Smooth muscle cell (in vitro differentiated cells): ENCODE measurements at regions not wholly inside any gene's neighbourhood (a gene's known extent, or its start where the extent isn't known, plus 50 kb on each side); places are given as distances from the start of the nearest gene placed in this dataset.

Experiments
- DNase-seq: peaks from one replicate; lab custom pipeline; 2025; ENCODE audit not compliant: unreplicated experiment; lab: John Stamatoyannopoulos, UW
- H2AFZ ChIP-seq: fragments of 200-600 bp; sonication (generic); 2 replicates; pipeline ENCODE4 v1.6.0; 2016; ENCODE audit warnings: antibody characterized with exemption, low read depth, mild to moderate bottlenecking
- H3F3A ChIP-seq: fragments of 200-600 bp; sonication (generic); 2 replicates; pipeline ENCODE4 v1.6.0; 2017; ENCODE audit warnings: antibody characterized with exemption, low read depth
- H3K27ac ChIP-seq: fragments of 200-600 bp; sonication (generic); 2 replicates; pipeline ENCODE4 v1.5.1; 2016; ENCODE audit warnings: low read depth, mild to moderate bottlenecking
- H3K27me3 ChIP-seq: fragments of 200-600 bp; sonication (generic); 2 replicates; pipeline ENCODE4 v1.6.1; 2016; ENCODE audit warnings: low read depth, mild to moderate bottlenecking
- H3K36me3 ChIP-seq: fragments of 200-600 bp; sonication (generic); 2 replicates; pipeline ENCODE4 v1.5.1; 2016; ENCODE audit warnings: low read depth
- H3K4me1 ChIP-seq: fragments of 200-600 bp; sonication (generic); 2 replicates; pipeline ENCODE4 v1.5.1; 2016; ENCODE audit warnings: low read depth
- H3K4me2 ChIP-seq: fragments of 200-600 bp; sonication (generic); 2 replicates; pipeline ENCODE4 v1.6.0; 2016; ENCODE audit warnings: mild to moderate bottlenecking
- H3K4me3 ChIP-seq: fragments of 200-600 bp; sonication (generic); 2 replicates; pipeline ENCODE4 v1.5.1; 2016; ENCODE audit warnings: mild to moderate bottlenecking
- H3K79me2 ChIP-seq: fragments of 200-600 bp; sonication (generic); 2 replicates; pipeline ENCODE4 v1.6.0; 2016; ENCODE audit warnings: low read depth, mild to moderate bottlenecking
- H3K9ac ChIP-seq: fragments of 200-600 bp; sonication (generic); 2 replicates; pipeline ENCODE4 v1.6.0; 2016; ENCODE audit warnings: low read depth
- H3K9me3 ChIP-seq: fragments of 200-600 bp; sonication (generic); replicated peaks from 2 replicates; pipeline ENCODE4 v1.5.1; 2016; ENCODE audit warnings: low read depth
- H4K20me1 ChIP-seq: fragments of 200-600 bp; sonication (generic); 2 replicates; pipeline ENCODE4 v1.6.0; 2016; ENCODE audit warnings: low read depth
- CTCF ChIP-seq: fragments of 200-600 bp; sonication (generic); IDR thresholded peaks from 2 replicates; pipeline ENCODE4 v1.5.1; 2017; ENCODE audit warnings: borderline replicate concordance, mild to moderate bottlenecking, antibody characterized with exemption; ENCODE audit not compliant: insufficient read depth, poor library complexity, severe bottlenecking
- WGBS: methylation state at CpG from one replicate; pipeline ENCODE4 v1.1.7; 2016; ENCODE audit warnings: low lambda C conversion rate; 5-methylcytosine and 5-hydroxymethylcytosine counted together

GRCh38 chr1:238558156-238558555, 667.4 kb upstream of the ZP4 start:
- H3F3A ChIP-seq, result no peaks in the 10 kb centered on the region
- no peak overlapping the region for H3K4me2 ChIP-seq
- no peaks in the 10 kb centered on the region for H3K79me2 ChIP-seq
- no peak overlapping the region for H2AFZ ChIP-seq
- TF ChIP-seq CTCF, result no peak
- 61% methylated on average over 4 of the region's 4 CpGs for WGBS
- H3K4me1 ChIP-seq, result no peaks in the 10 kb centered on the region
- H3K27ac ChIP-seq, result no peak overlapping the region
- no peaks in the 10 kb centered on the region for H3K36me3 ChIP-seq
- no peak for DNase-seq
- no peak overlapping the region for H3K4me3 ChIP-seq
- no peaks in the 10 kb centered on the region for H3K27me3 ChIP-seq
- H3K9ac ChIP-seq, result no peak overlapping the region
- H3K9me3 ChIP-seq, result no peaks in the 10 kb centered on the region
- H4K20me1 ChIP-seq, result no peaks in the 10 kb centered on the region

- Histone ChIP-seq H3K27me3 (no peaks in the 10 kb centered on the region), H3K9ac (no peak overlapping the region), H3K4me2 (no peak overlapping the region), H3K79me2 (no peaks in the 10 kb centered on the region), H2AFZ (peak overlapping the region; percentile 69), H3K4me3 (no peak overlapping the region), H3K27ac (no peak overlapping the region), H3F3A (no peaks in the 10 kb centered on the region), H3K9me3 (no peaks in the 10 kb centered on the region), H3K4me1 (no peaks in the 10 kb centered on the region), H4K20me1 (no peaks in the 10 kb centered on the region), H3K36me3 (no peaks in the 10 kb centered on the region)
- DNase-seq, result no peak
- 52% methylated on average over 8 of the region's 8 CpGs for WGBS
- no peak for TF ChIP-seq CTCF
Measured at GRCh38 chr1:238552271-238552670, 661.5 kb upstream of the ZP4 start.

GRCh38 chr1:238549137-238549536, 658.4 kb upstream of the ZP4 start:
- no peak overlapping the region for H2AFZ ChIP-seq
- DNase-seq, result no peak

More at GRCh38 chr1:238549137-238549536, 658.4 kb upstream of the ZP4 start:
- Histone ChIP-seq H3K27ac (no peak overlapping the region), H4K20me1 (no peaks in the 10 kb centered on the region), H3K4me1 (no peaks in the 10 kb centered on the region), H3K4me2 (no peak overlapping the region), H3K36me3 (no peaks in the 10 kb centered on the region), H3K9ac (no peak overlapping the region), H3K27me3 (no peaks in the 10 kb centered on the region), H3K9me3 (no peaks in the 10 kb centered on the region), H3K4me3 (no peak overlapping the region), H3K79me2 (no peaks in the 10 kb centered on the region), H3F3A (no peaks in the 10 kb centered on the region)
- TF ChIP-seq CTCF, result no peak
- 90% methylated on average over 2 of the region's 2 CpGs for WGBS
